ENCODE measurements at regions not wholly inside any gene's neighbourhood (a gene's known extent, or its start where the extent isn't known, plus 50 kb on each side); places are given as distances from the start of the nearest gene placed in this dataset.

DNA sequence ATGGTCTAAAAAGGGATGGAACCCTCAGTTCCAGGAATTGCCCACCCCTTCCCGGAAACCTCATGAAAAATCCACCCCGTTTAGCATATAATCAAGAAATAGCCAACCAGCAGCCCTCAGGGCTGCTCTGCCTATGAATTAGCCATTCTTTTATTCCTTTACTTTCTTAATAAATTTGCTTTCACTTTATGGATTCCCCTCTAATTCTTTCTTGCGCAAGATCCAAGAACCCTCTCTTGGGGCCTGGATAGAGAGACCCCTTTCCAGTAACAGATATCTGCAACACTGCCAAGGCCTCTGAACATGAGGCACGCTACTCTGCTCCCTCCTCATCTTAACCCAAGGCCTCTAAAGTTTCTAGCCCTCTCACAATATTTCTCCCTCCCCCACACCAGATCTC, 58.9 kb upstream of the POU2F1 start:
- Histone ChIP-seq H3K27me3 (ENCODE audit: low read depth, low read length) (peaks cover 14% of the 10 kb centered on the region; the same call in 1 of the 2 replicates), H3K4me2 (ENCODE audit: low read length) (no peak overlapping the region), H3K9me3 (ENCODE audit: insufficient read depth, low read length) (no peaks in the 10 kb centered on the region), H2AFZ (ENCODE audit: low read depth, low read length) (no peak overlapping the region), H4K20me1 (ENCODE audit: insufficient read depth, low read length) (no peaks in the 10 kb centered on the region), H3K4me1 (ENCODE audit: low read length) (no peaks in the 10 kb centered on the region), H3K4me3 (ENCODE audit: low read length) (no peak overlapping the region), H3K27ac (ENCODE audit: low read length) (no peak overlapping the region), H3K79me2 (ENCODE audit: low read length) (no peaks in the 10 kb centered on the region), H3K36me3 (replicated peaks; ENCODE audit: low read depth, low read length) (no peaks in the 10 kb centered on the region), H3K9ac (ENCODE audit: low read length) (no peak overlapping the region)
- TF ChIP-seq EZH2phosphoT487 (IDR thresholded peaks at IDR 0.05; ENCODE audit: low read depth) = no peak
- TF ChIP-seq, protein P1, sequence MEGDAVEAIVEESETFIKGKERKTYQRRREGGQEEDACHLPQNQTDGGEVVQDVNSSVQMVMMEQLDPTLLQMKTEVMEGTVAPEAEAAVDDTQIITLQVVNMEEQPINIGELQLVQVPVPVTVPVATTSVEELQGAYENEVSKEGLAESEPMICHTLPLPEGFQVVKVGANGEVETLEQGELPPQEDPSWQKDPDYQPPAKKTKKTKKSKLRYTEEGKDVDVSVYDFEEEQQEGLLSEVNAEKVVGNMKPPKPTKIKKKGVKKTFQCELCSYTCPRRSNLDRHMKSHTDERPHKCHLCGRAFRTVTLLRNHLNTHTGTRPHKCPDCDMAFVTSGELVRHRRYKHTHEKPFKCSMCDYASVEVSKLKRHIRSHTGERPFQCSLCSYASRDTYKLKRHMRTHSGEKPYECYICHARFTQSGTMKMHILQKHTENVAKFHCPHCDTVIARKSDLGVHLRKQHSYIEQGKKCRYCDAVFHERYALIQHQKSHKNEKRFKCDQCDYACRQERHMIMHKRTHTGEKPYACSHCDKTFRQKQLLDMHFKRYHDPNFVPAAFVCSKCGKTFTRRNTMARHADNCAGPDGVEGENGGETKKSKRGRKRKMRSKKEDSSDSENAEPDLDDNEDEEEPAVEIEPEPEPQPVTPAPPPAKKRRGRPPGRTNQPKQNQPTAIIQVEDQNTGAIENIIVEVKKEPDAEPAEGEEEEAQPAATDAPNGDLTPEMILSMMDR (IDR thresholded peaks at IDR 0.05; ENCODE audit: low read depth, low read length) = no peak

DNA sequence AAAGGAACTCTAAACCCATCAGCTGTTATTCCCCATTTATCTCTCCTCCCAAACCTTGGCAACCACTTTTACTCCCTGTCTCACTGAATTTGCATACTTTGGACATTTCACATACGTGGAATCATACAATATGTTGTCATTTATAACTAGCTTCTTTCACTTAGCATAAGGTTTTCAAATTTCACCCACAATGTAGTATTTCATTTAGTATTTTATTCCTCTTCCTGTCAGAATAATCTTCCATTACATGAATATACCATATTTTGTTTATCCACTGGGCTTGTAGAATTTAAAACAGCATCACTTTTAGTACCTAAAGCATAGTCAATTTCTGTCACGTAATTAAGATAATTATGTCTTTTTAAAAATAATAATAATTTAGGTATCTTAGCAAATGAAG, 55.5 kb upstream of the POU2F1 start:
- no peak overlapping the region for H3K27ac ChIP-seq (ENCODE audit: low read length)
- H3K9ac ChIP-seq (ENCODE audit: low read length) = no peak overlapping the region
- no peaks in the 10 kb centered on the region for H3K4me1 ChIP-seq (ENCODE audit: low read length)
- H3K27me3 ChIP-seq (ENCODE audit: low read depth, low read length) = peaks cover 44% of the 10 kb centered on the region
- no peaks in the 10 kb centered on the region for H3K36me3 ChIP-seq (replicated peaks; ENCODE audit: low read depth, low read length)
- H3K4me2 ChIP-seq (ENCODE audit: low read length) = no peak overlapping the region
- H2AFZ ChIP-seq (ENCODE audit: low read depth, low read length) = no peak overlapping the region
- no peak overlapping the region for H3K4me3 ChIP-seq (ENCODE audit: low read length)
- no peaks in the 10 kb centered on the region for H3K79me2 ChIP-seq (ENCODE audit: low read length)
- no peaks in the 10 kb centered on the region for H4K20me1 ChIP-seq (ENCODE audit: insufficient read depth, low read length)
- no peaks in the 10 kb centered on the region for H3K9me3 ChIP-seq (ENCODE audit: insufficient read depth, low read length)
- TF ChIP-seq, protein P1 (IDR thresholded peaks at IDR 0.05; ENCODE audit: low read depth, low read length) = no peak
- no peak for TF ChIP-seq EZH2phosphoT487 (IDR thresholded peaks at IDR 0.05; ENCODE audit: low read depth)

DNA sequence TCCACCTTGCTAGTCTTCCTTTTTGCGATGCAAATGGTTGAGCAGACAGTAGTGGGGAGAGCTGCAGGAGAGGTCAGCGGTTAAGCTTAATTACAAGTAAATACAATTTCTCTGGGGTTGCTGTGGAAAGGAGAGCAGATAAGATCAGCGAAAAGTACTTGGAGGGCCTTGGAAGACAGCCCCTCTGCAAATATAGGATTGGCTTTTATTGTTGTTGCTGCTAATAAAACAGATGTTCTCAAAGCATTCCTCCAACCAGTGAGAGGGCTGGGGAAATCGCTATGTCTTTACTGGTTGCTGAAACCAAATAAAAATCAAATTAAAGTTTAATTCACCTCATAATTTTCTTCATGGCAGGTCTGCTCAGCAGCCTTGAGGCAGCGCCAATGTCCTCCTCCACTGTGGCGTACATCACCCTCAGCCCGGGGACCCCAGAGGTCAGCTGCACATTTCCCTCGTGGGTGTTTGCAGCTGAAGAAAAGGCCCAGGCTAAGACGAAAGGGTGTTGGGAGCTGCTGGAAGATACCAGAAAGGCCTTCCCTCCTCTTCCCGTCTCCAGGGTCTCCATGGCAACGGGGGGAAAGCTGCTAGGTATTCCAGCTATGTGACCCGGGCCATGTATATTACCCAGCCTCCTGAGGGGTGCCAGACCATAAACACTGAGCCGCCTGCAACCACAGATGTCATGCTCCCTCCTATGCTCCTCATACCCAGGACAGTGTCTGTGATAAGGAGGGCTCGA, 54.6 kb upstream of the POU2F1 start:
- Histone ChIP-seq H2AFZ (ENCODE audit: low read depth, low read length) (no peak overlapping the region), H3K27me3 (ENCODE audit: low read depth, low read length) (peaks cover 53% of the 10 kb centered on the region), H3K27ac (ENCODE audit: low read length) (no peak overlapping the region), H3K4me2 (ENCODE audit: low read length) (no peak overlapping the region), H3K9me3 (ENCODE audit: insufficient read depth, low read length) (no peaks in the 10 kb centered on the region), H3K79me2 (ENCODE audit: low read length) (no peaks in the 10 kb centered on the region), H3K9ac (ENCODE audit: low read length) (no peak overlapping the region), H3K4me3 (ENCODE audit: low read length) (no peak overlapping the region), H4K20me1 (ENCODE audit: insufficient read depth, low read length) (no peaks in the 10 kb centered on the region), H3K36me3 (replicated peaks; ENCODE audit: low read depth, low read length) (no peaks in the 10 kb centered on the region), H3K4me1 (ENCODE audit: low read length) (no peaks in the 10 kb centered on the region)
- TF ChIP-seq, protein P1 (IDR thresholded peaks at IDR 0.05; ENCODE audit: low read depth, low read length) = no peak
- no peak for TF ChIP-seq EZH2phosphoT487 (IDR thresholded peaks at IDR 0.05; ENCODE audit: low read depth)

DNA sequence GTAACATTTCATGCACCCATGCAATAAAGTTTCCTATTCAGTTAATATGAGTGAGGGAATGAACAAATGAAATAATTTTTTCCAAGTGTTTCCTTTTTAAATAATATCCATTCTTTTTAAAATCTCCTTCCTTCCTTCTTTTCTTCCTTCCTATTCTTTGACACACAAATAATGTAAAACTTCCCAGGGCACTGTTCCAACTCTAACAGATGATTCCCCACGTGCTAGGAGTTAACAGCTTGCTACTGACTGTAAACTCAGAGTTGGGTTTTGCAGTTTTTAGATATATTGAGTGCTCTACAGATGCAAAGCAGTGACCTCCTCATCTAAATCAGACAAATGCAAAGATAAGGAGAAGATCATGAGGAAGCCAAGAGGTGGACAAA, 54.0 kb upstream of the POU2F1 start:
- Histone ChIP-seq H4K20me1 (ENCODE audit: insufficient read depth, low read length) (no peaks in the 10 kb centered on the region), H3K4me1 (ENCODE audit: low read length) (no peaks in the 10 kb centered on the region), H3K9ac (ENCODE audit: low read length) (no peak overlapping the region), H3K27ac (ENCODE audit: low read length) (no peak overlapping the region), H3K27me3 (ENCODE audit: low read depth, low read length) (peaks cover 53% of the 10 kb centered on the region), H3K79me2 (ENCODE audit: low read length) (no peaks in the 10 kb centered on the region), H2AFZ (ENCODE audit: low read depth, low read length) (no peak overlapping the region), H3K36me3 (replicated peaks; ENCODE audit: low read depth, low read length) (no peaks in the 10 kb centered on the region), H3K4me2 (ENCODE audit: low read length) (no peak overlapping the region), H3K4me3 (ENCODE audit: low read length) (no peak overlapping the region), H3K9me3 (ENCODE audit: insufficient read depth, low read length) (no peaks in the 10 kb centered on the region)
- TF ChIP-seq, protein P1 (IDR thresholded peaks at IDR 0.05; ENCODE audit: low read depth, low read length) = no peak
- TF ChIP-seq EZH2phosphoT487 (IDR thresholded peaks at IDR 0.05; ENCODE audit: low read depth) = no peak

All from OCI-LY3 (cell line).